Bronchial epithelial cell (primary cell): ENCODE measurements at regions not wholly inside any gene's neighbourhood (a gene's known extent, or its start where the extent isn't known, plus 50 kb on each side); places are given as distances from the start of the nearest gene placed in this dataset.

Experiments
- DNase-seq: peaks from one replicate; pipeline ENCODE4 v3.0.0-alpha.2; 2010; ENCODE audit warnings: low read depth
- FAIRE-seq: peaks from 2 replicates; lab custom pipeline; 2011; peaks lifted over from hg19 to GRCh38; lab: Jason Lieb, UNC
- H3K27me3 ChIP-seq: 2 replicates; pipeline ENCODE4 v1.5.1; 2011; ENCODE audit warnings: low read length; ENCODE audit not compliant: control insufficient read depth, insufficient read depth
- H3K36me3 ChIP-seq: 2 replicates; pipeline ENCODE4 v1.5.1; 2011; ENCODE audit warnings: low read length; ENCODE audit not compliant: control insufficient read depth, insufficient read depth
- H3K4me3 ChIP-seq: 2 replicates; pipeline ENCODE4 v1.5.1; 2011; ENCODE audit warnings: mild to moderate bottlenecking, low read depth, low read length, control low read depth
- TF ChIP-seq, protein P1 (sequence below): IDR thresholded peaks from 2 replicates; pipeline ENCODE4 v1.5.1; 2011; ENCODE audit warnings: mild to moderate bottlenecking, moderate library complexity, low read length, control low read depth, inconsistent platforms; ENCODE audit not compliant: insufficient read depth, severe bottlenecking

DNA sequence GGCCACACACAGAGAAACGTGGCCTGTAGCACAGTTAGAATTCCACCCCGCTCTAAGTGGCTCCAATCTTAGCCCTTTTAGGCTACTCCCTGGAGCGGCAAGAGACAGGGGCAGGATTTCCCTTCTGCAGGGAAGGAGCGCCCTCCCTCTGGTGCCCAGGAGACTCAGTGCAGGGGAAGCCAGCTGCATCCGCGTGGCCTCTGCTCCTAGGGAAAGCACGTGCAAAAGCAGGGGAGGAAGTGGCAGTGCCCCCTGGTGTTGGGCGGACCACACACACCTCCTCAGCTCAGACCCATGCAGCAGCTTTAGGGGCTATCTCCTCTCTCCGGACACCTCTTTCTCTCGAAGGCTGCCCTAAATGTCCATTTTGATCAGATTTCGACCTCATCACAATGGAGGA lies 50.0 kb downstream of the SPRING1 start:
- Histone ChIP-seq H3K4me3 (no peak overlapping the region), H3K36me3 (no peaks in the 10 kb centered on the region), H3K27me3 (no peaks in the 10 kb centered on the region)
- DNase-seq (no peak), FAIRE-seq (no peak)
- TF ChIP-seq, protein P1, sequence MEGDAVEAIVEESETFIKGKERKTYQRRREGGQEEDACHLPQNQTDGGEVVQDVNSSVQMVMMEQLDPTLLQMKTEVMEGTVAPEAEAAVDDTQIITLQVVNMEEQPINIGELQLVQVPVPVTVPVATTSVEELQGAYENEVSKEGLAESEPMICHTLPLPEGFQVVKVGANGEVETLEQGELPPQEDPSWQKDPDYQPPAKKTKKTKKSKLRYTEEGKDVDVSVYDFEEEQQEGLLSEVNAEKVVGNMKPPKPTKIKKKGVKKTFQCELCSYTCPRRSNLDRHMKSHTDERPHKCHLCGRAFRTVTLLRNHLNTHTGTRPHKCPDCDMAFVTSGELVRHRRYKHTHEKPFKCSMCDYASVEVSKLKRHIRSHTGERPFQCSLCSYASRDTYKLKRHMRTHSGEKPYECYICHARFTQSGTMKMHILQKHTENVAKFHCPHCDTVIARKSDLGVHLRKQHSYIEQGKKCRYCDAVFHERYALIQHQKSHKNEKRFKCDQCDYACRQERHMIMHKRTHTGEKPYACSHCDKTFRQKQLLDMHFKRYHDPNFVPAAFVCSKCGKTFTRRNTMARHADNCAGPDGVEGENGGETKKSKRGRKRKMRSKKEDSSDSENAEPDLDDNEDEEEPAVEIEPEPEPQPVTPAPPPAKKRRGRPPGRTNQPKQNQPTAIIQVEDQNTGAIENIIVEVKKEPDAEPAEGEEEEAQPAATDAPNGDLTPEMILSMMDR = peak; percentile 30

DNA sequence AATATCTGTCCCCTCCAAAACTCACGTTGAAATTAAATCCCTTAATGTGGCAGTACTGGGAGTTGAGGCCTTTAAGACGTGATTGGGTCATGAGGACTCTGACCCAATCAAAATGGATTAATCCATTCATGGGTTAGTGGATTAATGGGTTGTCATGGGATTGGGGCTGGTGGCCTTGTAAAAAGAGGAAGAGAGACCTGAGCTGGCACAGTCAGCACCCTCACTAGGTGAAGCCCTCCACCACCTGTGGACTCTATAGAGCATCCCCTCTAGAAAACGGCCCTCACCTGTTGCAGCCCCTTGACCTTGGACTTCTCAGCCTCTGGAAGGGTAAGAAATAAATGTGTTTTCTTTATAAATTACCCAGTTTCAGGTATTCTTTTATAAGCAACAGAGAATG lies 53.0 kb downstream of the SPRING1 start:
- TF ChIP-seq, protein P1 = no peak
- no peaks in the 10 kb centered on the region for H3K36me3 ChIP-seq
- no peak for FAIRE-seq
- H3K4me3 ChIP-seq = no peak overlapping the region
- H3K27me3 ChIP-seq = no peaks in the 10 kb centered on the region
- DNase-seq = no peak

DNA sequence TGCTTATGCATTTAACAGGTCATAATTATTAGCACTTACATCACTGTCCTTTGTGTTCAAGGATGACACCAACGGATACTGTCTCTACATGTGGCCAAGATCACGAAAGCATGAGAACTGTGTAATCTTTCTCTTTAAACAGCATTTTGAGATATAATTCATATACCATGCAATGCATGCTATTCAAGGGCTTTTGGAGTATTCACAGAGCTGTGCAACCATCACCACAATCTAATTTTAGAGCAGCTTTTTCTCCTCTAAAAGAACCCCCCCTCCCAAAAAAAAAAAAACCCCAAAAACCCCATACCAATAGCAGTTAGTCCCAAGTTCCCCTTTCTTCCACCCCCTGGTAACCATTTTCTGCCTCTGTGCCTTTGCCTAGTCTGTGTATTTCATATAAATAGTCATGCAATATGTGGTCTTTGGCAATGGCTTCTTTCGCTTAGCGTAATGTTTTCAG lies 60.6 kb downstream of the SPRING1 start:
- no peak overlapping the region for H3K4me3 ChIP-seq
- DNase-seq (no peak), FAIRE-seq (no peak)
- no peaks in the 10 kb centered on the region for H3K27me3 ChIP-seq
- TF ChIP-seq, protein P1 = no peak
- no peaks in the 10 kb centered on the region for H3K36me3 ChIP-seq

DNA sequence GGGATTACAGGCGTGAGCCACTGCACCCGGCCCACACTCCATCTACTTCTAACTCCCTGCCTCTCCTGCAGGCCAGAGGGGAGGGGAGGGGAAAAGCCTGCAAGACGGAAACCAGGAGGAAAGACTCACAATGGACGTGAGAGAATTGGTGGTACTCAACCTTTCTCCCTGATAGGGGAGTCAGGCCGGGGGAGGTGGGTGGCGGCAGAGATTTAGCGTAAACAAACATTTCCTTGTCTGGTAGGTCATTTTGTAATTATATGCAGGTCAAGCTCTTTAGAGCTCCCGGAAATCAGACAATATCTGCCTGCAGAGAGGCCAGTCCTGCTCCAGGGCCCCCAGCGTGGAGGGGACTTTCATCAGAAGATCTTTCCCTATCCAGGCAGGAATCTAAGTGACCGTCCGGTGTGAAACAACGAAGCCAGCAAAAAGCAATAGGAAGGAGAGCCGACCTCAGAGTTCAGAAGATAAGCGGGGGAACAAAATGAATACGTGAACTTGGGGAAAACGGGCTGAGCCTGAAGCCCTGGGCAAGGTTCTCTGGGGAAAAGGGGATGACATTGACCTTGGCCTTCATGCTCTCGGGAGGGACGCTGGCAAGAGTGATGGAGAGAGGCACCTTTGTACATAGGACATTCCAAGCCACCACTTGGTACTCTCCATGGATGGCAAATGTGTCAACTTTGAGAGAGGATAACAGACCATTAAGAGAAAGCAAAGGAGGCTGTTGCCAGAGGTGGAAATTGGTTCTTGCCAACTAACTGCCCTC lies 62.3 kb downstream of the SPRING1 start:
- TF ChIP-seq, protein P1 = no peak
- DNase-seq = no peak

DNA sequence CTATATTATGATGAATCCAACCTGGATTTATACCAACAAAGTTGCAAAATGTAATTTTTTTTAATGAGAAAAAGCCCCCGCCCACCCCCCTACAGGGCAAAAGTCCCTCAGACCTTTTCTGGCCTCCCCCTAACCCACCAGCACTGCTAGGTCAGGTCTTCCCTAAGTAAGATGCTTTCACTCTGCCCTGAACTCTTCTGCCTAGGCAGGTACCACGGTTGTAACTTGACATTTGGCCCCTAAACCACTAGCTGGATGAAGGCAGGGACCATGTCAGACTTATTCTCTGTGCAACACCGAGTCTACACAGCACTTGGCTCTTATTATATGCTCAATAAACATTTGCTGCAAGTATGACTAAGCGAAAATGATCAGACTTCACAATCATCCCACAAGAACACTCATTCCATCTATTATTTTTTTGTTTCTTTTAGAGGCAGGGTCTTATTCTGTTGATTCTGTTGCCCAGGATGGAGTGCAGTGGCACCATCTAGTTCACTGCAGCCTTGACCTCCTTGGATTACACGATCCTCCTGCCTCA lies 63.2 kb downstream of the SPRING1 start:
- DNase-seq = no peak
- Histone ChIP-seq H3K36me3 (no peaks in the 10 kb centered on the region), H3K4me3 (no peak overlapping the region), H3K27me3 (no peaks in the 10 kb centered on the region)
- TF ChIP-seq, protein P1 = no peak
- no peak for FAIRE-seq

More for the DNA sequence above, 62.3 kb downstream of the SPRING1 start:
- no peaks in the 10 kb centered on the region for H3K27me3 ChIP-seq
- FAIRE-seq = no peak
- no peaks in the 10 kb centered on the region for H3K36me3 ChIP-seq
- no peak overlapping the region for H3K4me3 ChIP-seq

DNA sequence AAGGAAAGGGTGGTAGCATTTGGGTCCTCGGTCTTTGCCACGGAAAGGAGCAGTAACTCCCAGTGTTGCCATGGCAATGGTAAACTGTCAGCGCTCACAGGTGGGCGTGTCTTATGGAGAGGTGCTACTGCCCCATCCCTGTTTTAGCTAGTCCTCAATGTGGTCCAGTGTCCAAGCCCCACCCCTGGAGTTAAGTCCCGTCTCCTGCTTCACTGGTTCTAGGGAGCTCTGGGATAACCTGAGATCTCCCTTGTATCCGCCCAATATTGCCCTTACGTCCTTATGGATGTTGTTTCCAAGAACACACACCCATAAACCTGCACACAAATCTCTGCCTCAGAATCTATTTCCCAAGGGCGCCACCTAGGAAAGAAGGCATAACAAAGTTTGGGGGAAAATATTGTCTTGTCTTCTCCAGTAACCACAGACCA lies 64.2 kb downstream of the SPRING1 start:
- TF ChIP-seq, protein P1 = no peak
- DNase-seq (no peak), FAIRE-seq (no peak)
- Histone ChIP-seq H3K4me3 (no peak overlapping the region), H3K36me3 (no peaks in the 10 kb centered on the region), H3K27me3 (no peaks in the 10 kb centered on the region)
